Stomach (tissue), 8 donors: ENCODE measurements at regions not wholly inside any gene's neighbourhood (a gene's known extent, or its start where the extent isn't known, plus 50 kb on each side); places are given as distances from the start of the nearest gene placed in this dataset.

Experiments used
- DNase-seq, 2 donors: peaks; one replicate each; pipeline versions ENCODE4 v3.0.0 to v3.0.0-alpha.2; 2013 to 2019
- H3K27ac ChIP-seq, 5 donors: fragments of 200-600 bp in 4 of 5; sonication (generic) in 4 of 5; one replicate each; pipeline ENCODE4 v1.5.1; 2013 to 2019; ENCODE audit warnings: mild to moderate bottlenecking in 1 of 5, moderate library complexity in 1 of 5
- H3K27me3 ChIP-seq, 3 donors: fragments of 200-600 bp; sonication (generic); one replicate each; pipeline ENCODE4 v1.5.1; 2017 to 2019; ENCODE audit warnings: mixed run types in 1 of 3
- H3K36me3 ChIP-seq, 4 donors: fragments of 200-600 bp; sonication (generic); 1 replicate in 3 of 4; 2 replicates in 1 of 4; pipeline ENCODE4 v1.5.1; 2016 to 2019
- H3K4me1 ChIP-seq, 4 donors: fragments of 200-600 bp; sonication (generic); one replicate each; pipeline ENCODE4 v1.5.1; 2016 to 2019
- H3K4me3 ChIP-seq, 4 donors: fragments of 200-600 bp; sonication (generic) in 3 of 4; one replicate each; pipeline ENCODE4 v1.5.1; 2016 to 2019; ENCODE audit warnings: mild to moderate bottlenecking in 1 of 4
- H3K9me3 ChIP-seq, 4 donors: fragments of 200-600 bp; sonication (generic); one replicate each; pipeline ENCODE4 v1.5.1; 2016 to 2019
- EP300 ChIP-seq: sonication (generic); formaldehyde crosslinking; IDR thresholded peaks from one replicate; pipeline ENCODE4 v1.6.1; 2017; ENCODE audit warnings: antibody characterized with exemption
- POLR2A ChIP-seq, 4 donors: fragments of 450-650 bp; IDR thresholded peaks; one replicate each; pipeline ENCODE4 v1.6.1; 2016; ENCODE audit warnings: antibody characterized with exemption in 4 of 4, control low read depth in 2 of 4, mild to moderate bottlenecking in 1 of 4, moderate library complexity in 1 of 4
- POLR2AphosphoS5 ChIP-seq, 3 donors: sonication (generic); formaldehyde crosslinking; IDR thresholded peaks; one replicate each; pipeline ENCODE4 v1.6.1; 2016; ENCODE audit warnings: antibody characterized with exemption in 3 of 3
- WGBS, 5 donors: extraction: QIAGEN DNeasy Blood & Tissue Kit in 3 of 5; methylation state at CpG; one replicate each; pipeline versions ENCODE4 v1.1.5 to v1.1.7; 2013 to 2018; 5-methylcytosine and 5-hydroxymethylcytosine counted together
- intact Hi-C: fragments of 100-400 bp; cut with DNase I; formaldehyde crosslinking; loops from one replicate; pipeline ENCODE4 v1.15.1; 2023; ENCODE audit warnings: low total_unique reads
- TF ChIP-seq, protein P1 (sequence below), 7 experiments: fragments of 450-650 bp in 4 of 7; fragments of 200-600 bp in 3 of 7; sonication (generic) in 3 of 7; IDR thresholded peaks; one replicate each; pipeline ENCODE4 v1.5.1; 2016 to 2019; ENCODE audit warnings: antibody characterized with exemption in 7 of 7, control low read depth in 2 of 7, mild to moderate bottlenecking in 1 of 7
- donor health status: healthy with polysubstance abuse.
- donor health status: Bipolar disorder and iron deficiency.
- donor health status: healthy.

DNA sequence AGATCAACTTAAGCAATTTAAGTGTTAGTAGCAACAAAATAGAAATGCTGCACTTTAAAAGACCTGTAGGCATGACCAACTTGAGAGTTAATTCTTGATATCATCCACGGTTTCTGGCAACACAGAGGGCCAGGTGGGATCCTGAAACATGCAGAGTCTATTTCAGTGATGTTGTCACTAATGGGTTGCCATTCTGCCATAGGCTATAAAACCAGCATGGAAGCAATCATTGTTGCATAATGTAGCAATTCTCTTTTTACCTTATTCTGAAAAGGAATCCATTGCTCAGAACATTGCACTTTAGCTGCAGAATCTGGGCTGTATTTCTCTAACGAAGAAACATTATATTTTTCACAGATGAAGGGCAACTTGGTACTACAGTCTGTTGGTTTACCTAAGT, 53.9 kb upstream of the CD302 start:
- no peaks in the 10 kb centered on the region for H3K9me3 ChIP-seq
- DNase-seq: no peak
- intact Hi-C loops: no loop called here
- H3K27me3 ChIP-seq: no peaks in the 10 kb centered on the region
- TF ChIP-seq, protein P1, sequence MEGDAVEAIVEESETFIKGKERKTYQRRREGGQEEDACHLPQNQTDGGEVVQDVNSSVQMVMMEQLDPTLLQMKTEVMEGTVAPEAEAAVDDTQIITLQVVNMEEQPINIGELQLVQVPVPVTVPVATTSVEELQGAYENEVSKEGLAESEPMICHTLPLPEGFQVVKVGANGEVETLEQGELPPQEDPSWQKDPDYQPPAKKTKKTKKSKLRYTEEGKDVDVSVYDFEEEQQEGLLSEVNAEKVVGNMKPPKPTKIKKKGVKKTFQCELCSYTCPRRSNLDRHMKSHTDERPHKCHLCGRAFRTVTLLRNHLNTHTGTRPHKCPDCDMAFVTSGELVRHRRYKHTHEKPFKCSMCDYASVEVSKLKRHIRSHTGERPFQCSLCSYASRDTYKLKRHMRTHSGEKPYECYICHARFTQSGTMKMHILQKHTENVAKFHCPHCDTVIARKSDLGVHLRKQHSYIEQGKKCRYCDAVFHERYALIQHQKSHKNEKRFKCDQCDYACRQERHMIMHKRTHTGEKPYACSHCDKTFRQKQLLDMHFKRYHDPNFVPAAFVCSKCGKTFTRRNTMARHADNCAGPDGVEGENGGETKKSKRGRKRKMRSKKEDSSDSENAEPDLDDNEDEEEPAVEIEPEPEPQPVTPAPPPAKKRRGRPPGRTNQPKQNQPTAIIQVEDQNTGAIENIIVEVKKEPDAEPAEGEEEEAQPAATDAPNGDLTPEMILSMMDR (IDR thresholded peaks at IDR 0.05): no peak
- TF ChIP-seq EP300 (no peak), POLR2A (IDR thresholded peaks at IDR 0.05) (no peak), POLR2AphosphoS5 (IDR thresholded peaks at IDR 0.05) (no peak)
- H3K4me3 ChIP-seq: no peak overlapping the region
- no peak overlapping the region for H3K27ac ChIP-seq
- WGBS, 5 donors: 83 to 96% (median 92%) methylated on average over 2 of the region's 2 CpGs
- peaks cover 0 to 15% (median 0%) of the 10 kb centered on the region in 4 donors for H3K4me1 ChIP-seq
- H3K36me3 ChIP-seq: no peaks in the 10 kb centered on the region

DNA sequence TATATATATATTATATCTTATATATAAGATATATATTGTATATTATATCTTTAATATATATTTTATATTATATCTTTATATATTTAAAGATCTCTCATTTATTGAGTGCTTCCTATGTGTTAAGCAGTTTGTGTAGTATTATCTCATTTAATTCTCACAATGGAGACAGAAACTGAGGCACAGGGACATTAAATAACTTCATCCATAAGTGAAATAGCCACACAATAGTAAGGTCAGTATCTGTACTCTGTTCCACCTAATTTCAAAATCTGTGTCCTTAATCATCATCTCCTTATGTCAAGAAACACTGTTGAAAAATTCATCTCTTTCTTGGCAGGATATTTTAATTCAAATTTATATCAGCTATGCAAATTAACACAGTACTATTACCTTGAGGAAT, 52.8 kb upstream of the CD302 start:
- no peaks in the 10 kb centered on the region for H3K9me3 ChIP-seq
- H3K4me3 ChIP-seq: no peak overlapping the region
- H3K36me3 ChIP-seq: no peaks in the 10 kb centered on the region
- H3K27me3 ChIP-seq: no peaks in the 10 kb centered on the region
- intact Hi-C loops: no loop called here
- TF ChIP-seq, protein P1 (IDR thresholded peaks at IDR 0.05): no peak
- TF ChIP-seq EP300 (no peak), POLR2A (IDR thresholded peaks at IDR 0.05) (no peak), POLR2AphosphoS5 (IDR thresholded peaks at IDR 0.05) (no peak)
- no peak for DNase-seq
- H3K27ac ChIP-seq: no peak overlapping the region
- peaks cover 0 to 13% (median 0%) of the 10 kb centered on the region in 4 donors for H3K4me1 ChIP-seq

DNA sequence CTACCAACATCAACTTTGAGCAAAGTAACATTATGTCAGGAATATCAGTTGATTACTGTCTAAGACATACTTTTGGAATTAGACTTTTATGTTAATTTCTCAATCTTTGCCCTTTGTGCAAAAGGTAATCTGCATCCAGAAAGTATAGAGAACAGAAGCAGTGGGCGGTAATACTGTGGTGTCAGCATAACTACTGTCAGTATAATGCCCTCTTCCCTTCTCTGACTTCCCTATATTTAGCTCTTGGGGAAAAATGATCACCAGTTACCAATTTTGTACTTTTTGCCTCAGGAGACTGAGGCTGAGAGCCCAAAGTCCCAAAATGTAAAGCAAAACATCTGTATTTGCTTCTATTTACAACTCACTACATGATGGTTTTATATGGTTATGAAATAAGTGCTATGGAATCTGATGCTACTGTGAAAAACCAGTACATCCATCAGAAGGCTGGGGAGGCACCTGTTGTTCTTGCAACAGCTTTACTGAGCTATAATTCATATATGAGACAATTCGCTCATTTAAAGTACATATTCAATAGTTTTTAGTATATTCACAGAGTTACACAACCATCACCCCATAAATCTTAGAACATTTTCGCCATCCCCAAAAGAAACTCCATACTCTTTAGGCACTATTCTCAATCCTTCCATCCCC, 51.3 kb upstream of the CD302 start:
- intact Hi-C loops: no loop called here
- H3K9me3 ChIP-seq: no peaks in the 10 kb centered on the region
- H3K27me3 ChIP-seq: no peaks in the 10 kb centered on the region
- H3K36me3 ChIP-seq: no peaks in the 10 kb centered on the region
- peaks cover 0 to 8% (median 0%) of the 10 kb centered on the region in 4 donors for H3K4me1 ChIP-seq
- DNase-seq: no peak
- H3K27ac ChIP-seq: no peak overlapping the region
- TF ChIP-seq, protein P1 (IDR thresholded peaks at IDR 0.05): no peak
- TF ChIP-seq POLR2A (IDR thresholded peaks at IDR 0.05): no peak
- TF ChIP-seq EP300: no peak
- TF ChIP-seq POLR2AphosphoS5 (IDR thresholded peaks at IDR 0.05): no peak
- 92 to 99% (median 93%) methylated on average over 3 of the region's 3 CpGs for WGBS, 5 donors
- H3K4me3 ChIP-seq: no peak overlapping the region
